ENCODE measurements at regions not wholly inside any gene's neighbourhood (a gene's known extent, or its start where the extent isn't known, plus 50 kb on each side); places are given as distances from the start of the nearest gene placed in this dataset.
"Not testable (repeated sequence)": the region's sequence is repeated elsewhere in the genome, so short reads cannot be mapped to it uniquely, and the experiment has no call there.

- Histone ChIP-seq H3K4me2 (ENCODE audit: low read length) (no peak overlapping the region), H3K4me1 (ENCODE audit: insufficient read depth, low read length) (no peaks in the 10 kb centered on the region), H3K27me3 (ENCODE audit: insufficient read depth, low read length) (no peaks in the 10 kb centered on the region), H4K20me1 (ENCODE audit: insufficient read depth, low read length) (no peaks in the 10 kb centered on the region), H3K9ac (ENCODE audit: low read length) (no peak overlapping the region), H3K79me2 (ENCODE audit: insufficient read depth, low read length) (no peaks in the 10 kb centered on the region), H3K27ac (ENCODE audit: low read depth, low read length) (no peak overlapping the region), H3K36me3 (ENCODE audit: insufficient read depth, low read length) (no peaks in the 10 kb centered on the region), H3K4me3 (ENCODE audit: insufficient read depth, low read depth, low read length) (no peak overlapping the region), H3K9me3 (ENCODE audit: insufficient read depth, low read depth, low read length) (no peaks in the 10 kb centered on the region), H2AFZ (ENCODE audit: low read depth, low read length) (no peak overlapping the region)
- no peak overlapping the region for H3K4me3 Mint-ChIP-seq (ENCODE audit: unreplicated experiment)
- no peaks in the 10 kb centered on the region for H3K4me1 Mint-ChIP-seq (ENCODE audit: low read depth, unreplicated experiment)
- TF ChIP-seq CTCF (IDR thresholded peaks at IDR 0.05; ENCODE audit: insufficient read depth, low read depth, low read length) = no peak
- no peak for TF ChIP-seq EZH2 (IDR thresholded peaks at IDR 0.05; ENCODE audit: insufficient read depth, low read length)
- no peak overlapping the region for H3K27ac Mint-ChIP-seq (ENCODE audit: unreplicated experiment)
- no peaks in the 10 kb centered on the region for H3K36me3 Mint-ChIP-seq (ENCODE audit: low read depth, unreplicated experiment)
- FAIRE-seq (no peak), DNase-seq (ENCODE audit: low read depth) (no peak)
- H3K27me3 Mint-ChIP-seq (ENCODE audit: low read depth, unreplicated experiment) = no peaks in the 10 kb centered on the region
- H3K9me3 Mint-ChIP-seq (ENCODE audit: unreplicated experiment) = no peaks in the 10 kb centered on the region
Measured at GRCh38 chr2:220601674-220602073, 970.4 kb downstream of the EPHA4 start.

- not testable (repeated sequence) for H3K4me2 ChIP-seq (ENCODE audit: low read length); FAIRE-seq; H3K4me3 Mint-ChIP-seq (ENCODE audit: unreplicated experiment); H3K4me1 Mint-ChIP-seq (ENCODE audit: low read depth, unreplicated experiment); H3K27ac Mint-ChIP-seq (ENCODE audit: unreplicated experiment); H3K4me3 ChIP-seq (ENCODE audit: insufficient read depth, low read depth, low read length); H3K27me3 Mint-ChIP-seq (ENCODE audit: low read depth, unreplicated experiment); H3K9me3 ChIP-seq (ENCODE audit: insufficient read depth, low read depth, low read length); H3K36me3 ChIP-seq (ENCODE audit: insufficient read depth, low read length); H4K20me1 ChIP-seq (ENCODE audit: insufficient read depth, low read length); H3K79me2 ChIP-seq (ENCODE audit: insufficient read depth, low read length); H2AFZ ChIP-seq (ENCODE audit: low read depth, low read length); H3K9me3 Mint-ChIP-seq (ENCODE audit: unreplicated experiment); H3K4me1 ChIP-seq (ENCODE audit: insufficient read depth, low read length); H3K9ac ChIP-seq (ENCODE audit: low read length); DNase-seq (ENCODE audit: low read depth); H3K27ac ChIP-seq (ENCODE audit: low read depth, low read length); H3K36me3 Mint-ChIP-seq (ENCODE audit: low read depth, unreplicated experiment); H3K27me3 ChIP-seq (ENCODE audit: insufficient read depth, low read length)
Measured at GRCh38 chr2:220613004-220613403, 959.1 kb downstream of the EPHA4 start.

- Histone ChIP-seq H3K9me3 (ENCODE audit: insufficient read depth, low read depth, low read length) (no peaks in the 10 kb centered on the region), H2AFZ (ENCODE audit: low read depth, low read length) (no peak overlapping the region), H4K20me1 (ENCODE audit: insufficient read depth, low read length) (no peaks in the 10 kb centered on the region), H3K4me3 (ENCODE audit: insufficient read depth, low read depth, low read length) (no peak overlapping the region), H3K9ac (ENCODE audit: low read length) (no peak overlapping the region), H3K4me1 (ENCODE audit: insufficient read depth, low read length) (no peaks in the 10 kb centered on the region), H3K27ac (ENCODE audit: low read depth, low read length) (no peak overlapping the region), H3K36me3 (ENCODE audit: insufficient read depth, low read length) (no peaks in the 10 kb centered on the region), H3K27me3 (ENCODE audit: insufficient read depth, low read length) (no peaks in the 10 kb centered on the region), H3K4me2 (ENCODE audit: low read length) (no peak overlapping the region), H3K79me2 (ENCODE audit: insufficient read depth, low read length) (no peaks in the 10 kb centered on the region)
- no peaks in the 10 kb centered on the region for H3K4me1 Mint-ChIP-seq (ENCODE audit: low read depth, unreplicated experiment)
- no peak overlapping the region for H3K4me3 Mint-ChIP-seq (ENCODE audit: unreplicated experiment)
- H3K36me3 Mint-ChIP-seq (ENCODE audit: low read depth, unreplicated experiment) = no peaks in the 10 kb centered on the region
- no peaks in the 10 kb centered on the region for H3K27me3 Mint-ChIP-seq (ENCODE audit: low read depth, unreplicated experiment)
- no peak for DNase-seq (ENCODE audit: low read depth)
- no peak for FAIRE-seq
- TF ChIP-seq CTCF (IDR thresholded peaks at IDR 0.05; ENCODE audit: insufficient read depth, low read depth, low read length) (no peak), EZH2 (IDR thresholded peaks at IDR 0.05; ENCODE audit: insufficient read depth, low read length) (no peak)
- no peaks in the 10 kb centered on the region for H3K9me3 Mint-ChIP-seq (ENCODE audit: unreplicated experiment)
- H3K27ac Mint-ChIP-seq (ENCODE audit: unreplicated experiment) = no peak overlapping the region
Measured at GRCh38 chr2:220614064-220614463, 958.0 kb downstream of the EPHA4 start.
